HS-5 (cell line): ENCODE measurements at regions not wholly inside any gene's neighbourhood (a gene's known extent, or its start where the extent isn't known, plus 50 kb on each side); places are given as distances from the start of the nearest gene placed in this dataset.
"Not testable (repeated sequence)": the region's sequence is repeated elsewhere in the genome, so short reads cannot be mapped to it uniquely, and the experiment has no call there.

Experiments
- DNase-seq: peaks from one replicate; pipeline ENCODE4 v3.0.0-alpha.2; 2012; ENCODE audit warnings: low read depth

DNA sequence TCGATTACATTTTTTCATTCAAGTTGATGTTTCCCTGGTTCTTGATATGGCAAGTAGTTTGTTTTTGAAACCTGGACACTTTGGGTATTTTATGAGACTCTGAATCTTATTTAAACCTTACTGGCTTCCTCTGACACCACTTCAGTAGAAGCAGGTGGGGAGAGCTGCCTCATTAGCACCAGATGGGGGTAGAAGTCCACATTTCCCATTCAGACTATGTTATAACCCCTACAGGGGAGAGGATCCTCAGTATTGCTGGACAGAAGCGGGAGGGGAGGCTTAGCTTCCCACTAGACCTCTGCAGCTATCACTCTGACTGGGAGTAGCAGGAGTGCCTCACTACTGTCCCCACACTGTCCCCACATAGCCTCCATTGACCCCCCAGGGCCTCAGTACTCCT is 145.3 kb upstream of the SLC35G4 start:
- no peak for DNase-seq

DNA sequence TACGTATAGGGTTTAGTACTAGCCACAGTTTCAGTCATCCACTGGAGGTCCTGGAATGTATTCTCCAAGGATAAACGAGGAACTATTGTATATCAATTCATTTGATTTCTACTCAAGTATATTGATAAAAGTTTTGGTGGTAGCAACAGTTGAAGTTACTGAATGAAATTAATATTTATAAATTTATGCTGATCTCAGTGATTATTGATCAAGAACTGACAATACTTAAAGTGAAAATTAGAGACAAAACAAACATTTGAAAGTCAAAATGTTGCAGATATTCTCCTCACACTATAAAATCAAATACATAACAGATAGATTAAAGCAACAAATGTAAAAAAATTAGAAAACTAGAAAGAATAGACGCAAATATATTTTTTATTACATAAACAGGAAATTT is 150.9 kb upstream of the SLC35G4 start:
- DNase-seq: no peak

DNA sequence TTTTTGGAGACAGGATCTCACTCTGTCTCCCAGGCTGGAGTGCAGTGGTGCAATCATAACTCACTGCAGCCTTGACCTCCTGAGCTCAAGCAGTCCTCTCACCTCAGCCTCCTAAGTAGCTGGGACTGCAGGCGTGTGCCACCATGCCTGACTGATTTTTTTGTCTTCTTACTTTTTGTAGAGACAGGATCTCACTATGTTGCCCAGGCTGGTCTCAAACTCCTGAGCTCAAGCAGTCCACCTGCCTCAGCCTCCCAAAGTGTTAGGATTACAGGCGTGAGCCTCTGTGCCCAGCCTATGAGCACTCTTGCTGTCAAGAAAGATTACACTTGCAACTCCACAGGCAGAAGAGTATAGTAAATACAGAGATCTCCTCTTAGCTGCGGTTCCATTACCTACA is 151.5 kb upstream of the SLC35G4 start:
- DNase-seq: not testable (repeated sequence)

DNA sequence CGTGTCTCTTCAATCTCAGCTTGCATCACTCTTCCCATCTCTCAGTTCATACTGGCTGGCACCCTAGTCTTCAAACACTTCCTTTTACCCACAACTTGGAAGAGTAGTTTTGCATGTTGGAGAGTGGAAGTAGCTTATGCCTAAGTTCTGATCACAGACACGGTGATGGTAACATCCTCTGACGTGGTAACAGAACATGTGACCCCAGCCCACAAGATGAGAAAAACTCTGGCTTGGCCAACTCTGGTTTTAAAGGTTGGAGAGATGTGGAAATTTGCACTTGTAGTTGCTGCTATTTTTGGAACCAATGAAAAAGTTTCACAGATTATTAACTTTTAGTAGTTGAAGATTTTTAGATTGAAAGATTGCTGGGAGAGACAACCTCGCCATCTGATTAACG is 155.4 kb upstream of the SLC35G4 start:
- DNase-seq: no peak

DNA sequence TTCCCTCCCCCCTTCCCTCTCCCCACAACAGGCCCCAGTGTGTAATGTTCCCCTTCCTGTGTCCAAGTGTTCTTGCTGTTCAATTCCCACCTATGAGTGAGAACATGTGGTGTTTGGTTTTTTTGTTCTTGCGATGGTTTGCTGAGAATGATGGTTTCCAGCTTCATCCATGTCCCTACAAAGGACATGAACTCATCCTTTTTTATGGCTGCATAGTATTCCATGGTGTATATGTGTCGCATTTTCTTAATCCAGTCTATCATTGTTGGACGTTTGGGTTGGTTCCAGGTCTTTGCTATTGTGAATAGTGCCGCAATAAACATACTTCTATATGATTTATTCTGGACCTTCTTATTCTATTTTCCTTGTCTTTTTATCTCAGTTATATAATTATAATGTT is 165.2 kb upstream of the SLC35G4 start:
- not testable (repeated sequence) for DNase-seq

DNA sequence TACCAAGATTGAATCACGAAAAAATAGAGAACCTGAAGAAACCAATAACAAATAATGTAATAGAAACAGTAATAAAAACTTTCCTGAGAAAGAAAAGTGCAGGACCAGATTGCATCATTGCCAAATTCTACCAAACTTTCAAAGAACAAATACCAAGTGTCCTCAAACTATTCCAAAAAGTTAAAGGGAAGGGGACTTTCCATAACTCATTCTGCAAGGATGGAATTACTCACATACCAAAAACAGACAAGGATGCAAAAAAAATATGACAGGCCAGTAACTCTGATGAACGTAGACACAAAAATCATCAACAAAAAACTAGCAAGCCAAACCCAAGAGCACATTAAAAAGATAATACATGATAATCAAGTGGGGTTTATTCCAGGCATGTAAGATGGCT is 172.3 kb upstream of the SLC35G4 start:
- DNase-seq: no peak

DNA sequence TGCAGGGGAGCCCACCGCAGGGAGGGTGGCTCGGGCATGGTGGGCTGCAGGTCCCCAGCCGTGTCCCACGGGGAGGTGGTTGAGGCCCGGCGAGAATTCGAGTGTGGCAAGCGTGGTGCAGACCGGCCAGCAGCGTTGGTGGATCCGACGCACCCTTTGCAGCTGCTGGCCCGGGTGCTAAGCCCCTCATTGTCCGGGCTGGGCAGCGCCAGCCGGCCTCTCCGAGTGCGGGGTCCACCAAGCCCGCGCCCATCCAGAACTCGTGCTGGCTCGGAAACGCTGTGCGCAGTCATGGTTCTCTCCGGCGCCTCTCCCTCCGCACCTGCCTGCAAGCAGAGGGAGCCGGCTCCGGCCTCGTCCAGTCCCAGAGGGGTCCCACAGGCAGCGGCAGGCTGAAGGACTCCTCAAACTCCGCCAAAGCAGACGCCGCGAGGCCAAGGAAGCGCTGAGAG is 177.0 kb upstream of the SLC35G4 start:
- DNase-seq: no peak

DNA sequence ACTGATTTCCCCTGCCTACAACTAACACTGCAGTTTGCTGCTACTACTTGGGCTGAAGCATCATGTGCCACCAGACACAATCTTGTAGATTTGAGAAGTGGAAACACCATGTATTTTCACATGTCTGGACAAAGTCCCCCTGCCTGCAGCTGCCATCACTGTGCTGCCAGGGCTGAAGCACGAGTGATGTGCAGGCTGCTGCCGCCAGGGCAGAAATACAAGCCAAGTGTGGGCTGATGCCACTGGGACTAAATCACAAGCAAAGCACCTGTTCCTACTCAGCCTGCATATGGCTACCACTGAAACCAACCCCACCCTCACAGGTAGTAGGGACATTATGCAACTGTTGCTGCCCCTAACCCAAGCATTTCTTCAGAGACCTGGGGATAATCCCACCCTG is 179.5 kb upstream of the SLC35G4 start:
- DNase-seq: no peak

DNA sequence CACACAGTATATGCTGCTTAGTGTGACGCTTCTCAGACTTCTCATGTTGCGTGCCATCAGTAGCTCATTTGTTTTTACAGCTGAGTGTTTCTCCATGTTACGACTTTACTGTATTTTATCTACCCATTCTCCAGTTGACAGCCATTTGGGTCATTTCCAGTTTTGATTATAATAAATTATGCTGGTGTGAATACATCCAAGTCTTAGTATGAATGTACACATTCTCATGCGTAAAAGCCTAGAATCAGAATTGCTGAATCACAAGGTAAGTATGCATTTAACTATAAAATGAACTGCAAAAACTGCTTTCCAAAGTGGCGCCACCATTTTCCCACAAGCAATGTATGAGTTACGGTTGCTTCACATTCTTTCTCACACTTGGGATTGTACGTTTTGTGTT is 184.2 kb upstream of the SLC35G4 start:
- no peak for DNase-seq

DNA sequence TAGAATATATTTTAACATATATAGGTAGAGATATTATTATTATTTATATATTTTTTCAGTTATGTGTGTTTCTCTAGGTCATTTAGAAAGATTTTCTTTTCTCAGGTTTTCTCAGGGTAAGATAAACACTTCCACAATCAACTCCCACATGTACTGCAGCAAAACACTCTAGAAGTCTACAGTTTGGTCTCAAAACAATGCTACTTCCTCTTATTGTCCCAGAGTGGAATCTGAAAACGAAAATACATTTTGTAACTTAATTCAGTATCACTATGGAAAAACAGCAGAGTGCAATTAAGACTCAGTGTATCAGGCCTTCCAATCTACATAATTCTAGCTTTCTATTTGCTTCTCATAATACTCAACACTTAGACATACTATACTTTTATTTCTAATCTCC is 190.1 kb upstream of the SLC35G4 start:
- DNase-seq: no peak

DNA sequence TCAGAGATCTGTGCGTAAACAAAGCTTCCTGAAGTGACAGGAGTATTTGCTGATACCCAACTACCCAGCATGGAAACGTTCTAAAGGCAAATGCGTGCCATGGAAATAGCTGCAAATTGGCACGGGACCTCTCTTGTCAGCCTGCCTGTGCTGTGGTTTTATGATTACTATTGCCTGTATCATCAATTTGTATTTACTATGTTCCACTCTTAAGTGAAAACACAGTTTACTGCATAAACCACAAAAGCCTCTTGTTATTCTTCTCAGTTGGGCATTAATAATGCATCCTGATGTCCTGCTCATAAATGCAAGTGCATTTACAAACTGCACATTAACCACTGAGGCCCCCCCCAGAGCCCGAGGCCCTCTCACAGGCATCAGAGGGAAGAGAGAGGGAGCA is 196.6 kb upstream of the SLC35G4 start:
- DNase-seq: no peak

DNA sequence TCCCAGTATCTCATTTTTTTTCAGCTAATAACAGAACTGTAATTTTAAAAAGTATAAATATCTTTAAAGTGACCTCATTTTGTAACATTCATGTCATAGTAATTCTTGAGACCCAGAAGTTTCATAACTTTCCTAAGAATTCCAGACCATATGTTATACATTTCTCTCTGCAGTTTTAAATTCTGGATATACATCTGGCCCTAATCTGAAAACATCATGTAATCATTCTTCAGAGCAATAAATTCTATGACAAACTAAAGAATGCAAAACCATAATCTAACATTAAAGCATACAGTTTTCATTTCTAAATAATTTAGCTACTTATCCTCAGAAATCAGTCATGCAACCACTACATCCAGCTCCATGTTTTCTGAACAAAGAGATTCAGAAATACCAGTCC is 198.3 kb upstream of the SLC35G4 start:
- peak; percentile 61 for DNase-seq

DNA sequence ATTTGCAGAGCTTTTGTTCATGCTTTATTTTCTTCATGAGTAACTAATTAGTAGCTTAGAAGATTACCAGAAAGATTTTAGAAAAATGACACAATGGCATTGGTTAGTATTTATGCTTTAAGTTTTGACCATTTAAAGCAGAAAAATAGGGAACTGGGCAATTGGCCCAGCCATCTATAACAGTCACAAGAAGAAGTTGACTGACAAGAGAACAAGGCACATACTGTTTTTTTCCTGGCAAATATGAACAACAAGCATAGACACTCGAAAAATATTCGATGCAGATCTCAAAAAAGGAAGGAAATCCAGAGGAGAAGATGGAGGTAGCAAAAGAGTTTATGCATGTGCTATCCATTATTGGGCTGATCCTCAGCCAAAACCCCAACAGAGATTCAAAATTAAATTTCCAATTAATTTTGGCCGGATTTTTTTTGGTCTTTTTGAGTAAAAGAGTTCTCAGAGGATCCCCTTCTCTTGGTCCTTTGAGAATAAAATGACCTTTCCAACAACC is 200.8 kb upstream of the SLC35G4 start:
- no peak for DNase-seq

DNA sequence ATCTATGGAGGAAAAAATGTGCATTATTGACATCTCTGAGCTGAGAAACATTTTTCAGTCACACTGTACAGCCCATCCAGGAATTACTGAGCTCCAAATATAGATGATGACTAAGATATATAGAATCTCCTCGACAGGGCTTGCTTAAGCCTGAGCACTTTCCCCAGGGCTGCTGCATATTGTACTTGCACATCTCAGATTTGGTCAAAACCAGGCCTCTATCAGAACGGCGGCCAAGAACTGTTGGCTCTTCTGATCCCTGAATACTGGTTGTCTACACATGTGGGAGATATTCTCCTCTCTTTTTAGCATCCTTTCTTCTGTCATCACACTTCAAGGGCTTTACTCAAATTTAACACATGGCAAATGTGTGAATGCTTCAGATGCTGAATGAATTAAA is 201.5 kb upstream of the SLC35G4 start:
- DNase-seq: peak; percentile 29

DNA sequence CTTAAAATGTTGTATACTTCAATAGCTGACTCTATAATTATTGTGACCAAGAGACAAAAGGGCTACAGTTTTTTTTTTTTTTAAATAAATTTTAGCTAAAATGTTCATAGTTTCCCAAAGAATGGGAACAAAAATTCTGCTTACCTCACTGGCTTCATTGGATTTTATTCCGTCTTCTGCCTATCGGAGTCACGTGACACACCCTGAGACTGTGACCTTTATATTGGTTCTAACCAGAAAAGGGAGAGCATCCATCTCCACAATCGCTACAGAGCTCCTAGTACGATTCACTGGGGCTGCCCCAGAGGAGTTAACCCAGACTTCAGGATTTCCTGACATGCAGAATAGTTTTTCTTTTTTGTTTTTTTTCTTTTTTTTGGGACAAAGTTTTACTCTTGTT is 203.6 kb upstream of the SLC35G4 start:
- no peak for DNase-seq

DNA sequence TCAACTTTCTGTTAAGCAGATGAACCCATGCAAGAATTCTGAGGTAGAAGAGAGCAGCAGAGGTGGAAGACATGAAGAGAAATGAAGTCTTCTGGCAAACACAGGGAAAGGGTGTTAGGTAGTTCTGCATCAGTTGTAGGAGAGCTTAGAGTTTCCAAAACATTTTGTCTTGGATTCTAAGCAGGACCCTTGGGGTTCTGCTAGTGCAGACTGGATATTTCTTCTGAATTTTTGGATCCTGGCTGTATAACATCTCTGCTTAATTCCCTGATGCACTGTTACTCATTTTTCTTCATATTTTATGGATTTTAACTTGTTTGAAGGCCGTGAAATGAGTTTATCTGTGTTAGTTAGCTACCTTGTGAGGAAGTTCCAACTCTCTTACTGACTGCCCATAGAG is 208.7 kb upstream of the SLC35G4 start:
- no peak for DNase-seq

DNA sequence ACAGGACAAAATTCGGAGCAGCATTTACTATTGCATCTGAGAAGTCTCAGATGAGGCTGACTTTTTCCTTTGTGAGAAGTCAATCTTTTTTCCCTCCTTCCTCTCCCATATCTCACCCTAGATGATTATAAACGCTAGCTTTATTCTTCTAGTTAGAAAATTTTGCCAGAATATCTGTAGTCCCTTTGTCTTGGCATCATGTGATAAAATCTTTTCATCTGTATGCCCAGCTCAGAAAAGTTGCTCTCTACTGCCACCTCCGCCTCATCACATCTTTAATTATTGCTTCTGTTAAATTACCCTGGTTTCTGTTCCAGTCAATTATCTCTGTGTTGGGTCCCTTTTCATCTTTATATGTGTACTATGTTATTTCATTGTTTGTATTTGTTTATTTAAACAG is 210.8 kb upstream of the SLC35G4 start:
- DNase-seq: no peak

DNA sequence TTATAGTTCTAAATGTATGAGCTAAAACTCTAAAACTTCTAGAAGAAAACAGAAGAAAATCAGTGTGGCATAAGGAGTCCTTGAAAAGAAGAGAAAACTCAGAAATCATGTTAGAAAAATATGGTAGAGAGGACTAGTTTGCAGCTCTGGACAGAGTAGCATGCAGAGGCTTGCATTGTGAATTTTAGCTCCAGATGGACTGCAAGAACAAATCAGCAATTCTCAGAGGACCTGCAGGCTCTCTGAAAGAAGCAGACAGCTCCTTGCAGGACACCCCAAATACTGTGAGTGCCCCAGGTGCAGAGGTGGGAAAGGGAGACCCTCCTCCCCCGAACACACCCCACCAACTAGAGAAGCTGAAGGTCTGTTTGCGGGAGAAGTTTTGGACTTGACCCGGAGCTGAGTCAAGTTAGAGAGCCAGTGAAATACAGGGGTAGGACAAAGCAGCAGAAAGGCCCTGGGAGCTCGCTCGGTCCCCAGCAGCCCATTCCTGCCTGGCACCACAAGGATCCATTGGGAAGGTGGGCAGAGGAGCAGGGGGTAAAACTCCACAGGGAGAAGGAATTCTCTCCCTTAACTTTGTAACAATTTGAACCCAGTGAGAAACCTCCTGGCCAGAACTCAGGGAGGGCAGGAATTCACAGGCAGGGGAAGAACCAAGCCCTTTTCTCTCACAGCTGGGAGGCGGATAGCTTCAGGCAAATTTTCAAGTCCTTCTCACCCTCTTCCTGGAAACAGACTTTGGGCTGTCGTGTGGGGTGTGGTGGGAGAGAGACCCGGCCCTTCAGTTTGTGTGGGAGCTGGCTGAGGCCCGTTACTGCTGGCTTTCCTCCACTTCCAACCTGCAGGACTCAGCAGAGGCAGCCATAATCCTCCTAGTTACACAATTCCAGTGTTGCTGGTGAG is 216.2 kb upstream of the SLC35G4 start:
- no peak for DNase-seq

DNA sequence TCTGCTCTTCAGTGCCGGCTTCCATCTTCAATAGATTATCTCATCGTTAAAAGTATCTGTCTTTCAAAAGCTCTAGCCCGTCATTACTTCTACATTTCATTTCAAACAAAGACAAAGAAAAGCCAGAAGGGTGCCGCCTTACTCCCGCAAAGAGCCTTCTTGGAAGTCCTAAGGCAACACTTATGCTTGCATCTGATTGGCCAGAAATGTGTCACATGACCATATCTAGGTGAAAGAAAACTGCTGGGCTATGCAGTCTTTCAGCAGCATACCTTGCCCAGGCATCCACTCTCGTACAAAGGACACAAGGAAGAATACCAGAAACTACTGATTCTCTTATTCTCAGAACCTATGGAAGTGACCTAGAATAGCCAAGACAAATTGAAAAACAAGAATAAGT is 217.1 kb upstream of the SLC35G4 start:
- DNase-seq: no peak

DNA sequence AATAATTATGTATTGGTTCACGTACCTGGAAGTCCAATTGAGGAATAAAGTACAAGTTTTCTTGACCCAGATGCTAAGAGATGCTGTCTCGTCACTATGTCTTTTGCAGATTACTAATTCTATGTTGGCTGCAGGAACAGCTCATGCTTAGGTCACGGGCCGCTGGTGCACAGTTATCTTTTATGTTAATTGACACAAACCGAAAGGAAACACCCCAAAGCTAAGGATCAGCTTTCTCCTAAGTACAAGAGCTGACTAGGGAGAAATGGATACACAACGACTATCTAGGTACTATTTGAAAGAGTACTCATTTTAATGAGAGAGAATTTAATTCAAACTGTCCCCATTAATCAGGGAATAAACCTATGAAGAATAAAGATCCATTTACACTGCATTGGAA is 217.7 kb upstream of the SLC35G4 start:
- no peak for DNase-seq

DNA sequence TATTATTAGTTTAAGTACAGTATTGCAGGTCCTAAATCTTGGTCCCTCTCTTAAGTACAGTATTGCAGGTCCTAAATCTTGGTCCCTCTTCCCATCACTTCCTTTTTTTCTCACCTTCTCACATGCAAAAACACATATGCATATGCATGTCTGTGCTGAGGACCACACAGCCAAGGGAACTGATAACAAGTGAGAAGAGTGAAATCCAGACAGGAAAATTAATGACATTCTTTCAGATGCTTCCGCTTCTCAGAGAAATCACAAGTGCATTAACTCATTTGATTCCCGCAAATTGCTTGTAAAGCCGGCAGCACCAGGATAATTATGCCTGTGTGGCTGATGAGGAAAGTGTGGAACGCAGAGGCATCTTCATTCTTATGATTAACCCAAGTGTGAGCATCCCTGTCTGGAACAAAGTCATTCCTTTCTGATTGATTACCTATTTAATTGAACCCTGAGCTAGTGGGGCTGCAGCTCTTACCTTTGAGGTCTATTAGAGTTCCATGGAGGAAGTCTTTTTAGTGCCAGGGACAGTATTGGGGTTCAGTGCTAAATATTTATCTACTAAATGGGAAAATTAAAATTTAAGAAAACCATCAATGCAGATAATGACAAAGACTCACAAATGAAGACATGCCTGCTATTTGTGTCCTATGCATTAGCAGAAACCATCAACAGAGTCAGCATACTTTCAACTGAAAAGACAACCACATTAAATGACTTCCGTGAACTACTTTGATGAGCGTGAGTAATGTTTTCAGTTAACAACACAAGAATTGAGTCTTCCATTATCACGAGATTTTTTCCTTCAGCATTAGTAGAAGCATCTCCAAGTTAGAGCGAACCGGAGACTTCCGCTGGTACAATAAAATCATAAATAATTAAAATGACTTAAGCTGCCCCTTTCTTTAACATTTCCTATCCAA is 220.4 kb upstream of the SLC35G4 start:
- DNase-seq: no peak

DNA sequence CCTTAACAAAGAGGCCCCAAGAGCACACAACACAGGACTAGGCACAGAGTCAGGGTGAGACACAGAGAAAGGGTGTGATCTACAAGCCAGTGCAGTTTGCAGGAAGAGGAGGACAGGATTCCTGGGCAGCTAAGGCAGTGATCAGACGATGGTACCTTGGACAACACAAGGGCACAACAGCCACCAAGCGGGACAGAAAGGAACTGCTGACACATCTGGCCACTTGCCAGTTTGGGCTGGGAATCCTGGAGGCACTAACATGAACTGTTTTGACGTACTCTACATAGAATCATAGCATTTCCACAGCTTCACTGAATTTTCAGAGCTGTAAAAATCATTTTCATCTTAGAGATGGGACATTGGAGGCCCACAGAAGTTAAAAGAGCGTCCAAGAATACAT is 221.5 kb upstream of the SLC35G4 start:
- DNase-seq: no peak

DNA sequence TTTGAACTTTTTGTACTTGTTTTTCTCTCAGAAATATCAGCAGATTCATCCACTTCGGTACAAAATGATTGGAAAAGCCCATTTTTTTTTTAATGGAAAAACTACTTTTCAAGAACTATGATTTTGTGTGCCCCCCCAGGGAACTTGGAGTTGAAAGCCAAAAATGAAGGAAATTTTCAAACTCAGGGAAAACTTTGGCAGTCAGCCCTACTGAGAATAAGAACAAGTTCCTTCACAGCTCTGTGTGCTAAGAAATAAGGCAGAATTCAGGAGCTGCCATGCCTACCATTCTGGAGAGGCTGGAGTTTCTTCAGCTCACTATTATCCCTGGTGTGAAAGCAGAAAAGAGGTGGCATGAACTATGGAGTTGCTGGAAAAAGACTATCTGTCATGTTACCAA is 226.0 kb upstream of the SLC35G4 start:
- DNase-seq: no peak
